H54 (cell line): ENCODE measurements at regions not wholly inside any gene's neighbourhood (a gene's known extent, or its start where the extent isn't known, plus 50 kb on each side); places are given as distances from the start of the nearest gene placed in this dataset.
"Not testable (repeated sequence)": the region's sequence is repeated elsewhere in the genome, so short reads cannot be mapped to it uniquely, and the experiment has no call there.

Experiments
- DNase-seq: peaks from one replicate; pipeline ENCODE4 v3.0.0; 2011; ENCODE audit warnings: low spot score, mixed read lengths; ENCODE audit not compliant: insufficient read length
- FAIRE-seq: peaks from 3 replicates; lab custom pipeline; 2011; peaks lifted over from hg19 to GRCh38; lab: Jason Lieb, UNC
- POLR2A ChIP-seq: IDR thresholded peaks from 2 replicates; pipeline ENCODE4 v1.6.1; 2011; ENCODE audit warnings: low read depth, mild to moderate bottlenecking, low read length

DNA sequence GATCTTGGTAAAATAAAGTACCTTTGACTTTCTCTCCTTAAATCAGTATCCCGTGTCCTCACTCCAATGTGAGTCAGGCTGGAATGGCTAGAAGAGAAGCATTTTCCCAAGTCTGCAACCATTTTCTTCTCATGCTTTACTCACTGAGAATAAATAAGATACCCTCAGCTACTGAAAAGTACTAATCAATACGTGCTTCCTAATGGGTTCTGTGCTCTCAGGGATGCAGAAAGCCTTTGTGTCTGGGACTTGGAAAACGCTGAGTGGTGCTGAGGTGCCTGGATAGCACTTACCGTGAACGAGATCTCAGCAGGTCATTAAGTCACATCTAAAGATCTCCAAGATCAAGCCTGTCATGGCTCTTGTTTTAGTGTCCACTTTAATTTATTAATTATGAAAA lies 672.3 kb upstream of the C16orf82 start:
- DNase-seq = no peak
- TF ChIP-seq POLR2A = no peak
- FAIRE-seq = no peak

DNA sequence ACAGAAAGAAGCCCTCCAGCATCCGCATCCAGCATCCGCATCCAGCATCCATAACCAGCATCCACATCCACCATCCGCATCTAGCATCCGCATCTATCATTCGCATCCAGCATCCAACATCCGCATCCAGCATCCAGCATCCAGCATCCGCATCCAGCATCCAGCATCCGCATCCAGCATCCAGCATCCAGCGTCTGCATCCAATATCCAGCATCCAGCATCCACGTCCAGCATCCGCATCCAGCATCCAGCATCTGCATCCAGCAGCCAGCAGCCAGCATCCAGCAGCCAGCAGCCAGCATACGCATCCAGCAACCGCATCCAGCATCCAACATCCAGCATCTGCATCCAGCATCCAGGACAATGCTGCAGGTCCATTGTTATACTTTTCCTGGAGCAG lies 671.0 kb upstream of the C16orf82 start:
- no peak for FAIRE-seq
- TF ChIP-seq POLR2A = no peak

DNA sequence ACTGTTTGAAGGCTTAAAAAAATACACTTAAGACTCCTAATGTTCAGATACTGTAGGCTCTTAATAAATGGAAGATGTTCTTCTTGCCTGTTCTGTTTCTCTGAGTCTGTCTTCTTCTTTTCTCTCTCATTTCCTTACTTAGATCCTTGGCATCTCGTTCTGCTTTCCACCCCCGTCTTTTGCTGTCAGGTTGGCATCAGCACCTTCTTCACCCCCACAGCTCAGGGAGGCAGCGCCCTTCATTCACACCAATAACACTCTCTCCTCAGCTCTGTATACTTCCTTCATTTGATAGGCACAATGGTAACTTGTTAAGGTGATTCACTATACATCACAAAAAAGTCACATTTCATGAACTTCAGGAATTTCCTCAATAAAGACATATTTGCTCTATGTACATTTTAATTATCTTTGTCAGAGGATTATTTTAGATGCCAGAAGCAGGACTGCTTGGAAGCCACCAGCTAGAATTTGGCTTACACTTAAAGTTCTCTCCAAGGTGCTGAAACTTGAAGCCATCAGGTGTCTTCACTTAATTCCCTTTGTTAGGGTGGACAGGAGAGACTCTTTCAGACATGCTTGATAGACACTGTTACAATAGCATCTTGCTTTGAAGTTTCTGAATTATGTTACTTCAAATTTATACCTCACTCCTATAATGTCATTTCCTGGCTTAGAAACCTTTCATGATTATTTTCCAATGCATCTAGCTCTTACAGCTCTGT lies 670.1 kb upstream of the C16orf82 start:
- DNase-seq (no peak), FAIRE-seq (no peak)
- TF ChIP-seq POLR2A = no peak

More for the DNA sequence above, 671.0 kb upstream of the C16orf82 start:
- no peak for DNase-seq

DNA sequence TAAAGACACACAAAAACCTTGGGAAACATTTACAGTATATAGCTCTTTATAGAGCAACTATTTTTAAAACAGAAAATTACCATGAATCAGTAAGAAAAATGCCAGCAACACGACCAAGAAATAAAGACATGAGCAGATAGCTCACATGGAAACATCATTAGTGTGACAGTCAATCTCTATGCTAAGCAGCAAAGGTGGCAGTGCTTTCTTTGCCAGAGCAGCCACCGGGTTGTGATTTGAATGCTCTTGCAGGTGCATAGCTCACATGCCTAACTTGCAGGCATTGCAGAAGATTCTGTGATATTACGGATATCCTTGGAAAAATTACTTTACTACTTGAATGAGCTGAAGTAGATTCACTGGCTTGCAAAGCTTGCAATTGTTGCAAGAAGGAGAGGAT lies 652.9 kb upstream of the C16orf82 start:
- no peak for TF ChIP-seq POLR2A
- DNase-seq = no peak
- no peak for FAIRE-seq

DNA sequence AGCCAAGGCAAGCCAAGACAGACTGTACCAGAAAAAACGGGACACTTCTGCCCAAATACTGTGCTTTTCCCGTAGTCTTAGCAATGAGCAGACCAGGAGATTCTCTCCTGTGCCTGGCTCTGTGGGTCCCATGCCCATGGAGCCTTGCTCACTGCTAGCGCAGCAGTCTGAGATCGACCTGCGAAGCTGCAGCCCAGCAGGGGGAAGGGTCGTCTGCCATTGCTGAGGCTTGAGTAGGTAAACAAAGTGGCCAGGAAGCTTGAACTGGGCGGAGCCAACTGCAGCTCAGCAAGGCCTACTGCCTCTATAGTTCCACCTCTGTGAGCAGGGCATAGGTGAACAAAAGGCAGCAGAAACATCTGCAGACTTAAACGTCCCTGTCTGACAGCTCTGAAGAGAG lies 647.3 kb upstream of the C16orf82 start:
- DNase-seq, FAIRE-seq: not testable (repeated sequence)

DNA sequence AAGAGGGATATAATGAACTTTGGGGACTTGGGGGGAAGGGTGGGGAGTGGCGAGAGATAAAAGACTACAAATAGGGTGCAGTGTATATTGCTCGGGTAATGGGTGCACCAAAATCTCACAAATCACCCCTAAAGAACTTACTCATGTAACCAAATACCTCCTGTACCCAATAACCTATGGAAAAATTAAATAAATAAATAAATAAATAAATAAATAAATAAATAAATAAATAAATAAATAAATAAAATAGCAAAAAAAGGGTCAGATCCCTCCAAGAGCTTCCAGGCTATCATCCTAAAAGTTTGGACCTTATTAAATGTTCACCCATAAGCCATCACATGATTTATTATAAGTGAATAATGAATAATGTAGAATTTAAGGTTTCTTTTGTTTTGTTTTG lies 636.1 kb upstream of the C16orf82 start:
- FAIRE-seq = no peak
- TF ChIP-seq POLR2A = no peak

DNA sequence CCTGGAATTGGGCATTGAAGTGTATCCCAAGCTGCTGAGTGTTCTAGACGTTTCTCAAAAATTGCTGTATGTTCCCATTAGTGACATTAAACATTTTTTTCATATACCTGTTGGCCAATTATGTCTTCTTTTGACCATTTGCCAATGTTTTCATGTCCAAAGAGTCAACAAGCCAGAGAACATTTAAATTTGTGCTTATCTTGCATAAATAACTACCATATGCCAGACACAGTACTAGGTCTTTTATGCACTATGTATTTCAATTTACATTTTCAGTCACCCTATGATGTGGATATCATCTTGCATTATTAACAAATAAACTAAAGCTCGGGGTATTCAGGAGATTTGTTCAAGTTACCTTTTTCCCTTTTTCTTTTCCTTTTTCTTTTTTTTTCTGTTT lies 632.9 kb upstream of the C16orf82 start:
- DNase-seq (no peak), FAIRE-seq (no peak)
- TF ChIP-seq POLR2A = no peak

More for the DNA sequence above, 636.1 kb upstream of the C16orf82 start:
- DNase-seq = no peak

DNA sequence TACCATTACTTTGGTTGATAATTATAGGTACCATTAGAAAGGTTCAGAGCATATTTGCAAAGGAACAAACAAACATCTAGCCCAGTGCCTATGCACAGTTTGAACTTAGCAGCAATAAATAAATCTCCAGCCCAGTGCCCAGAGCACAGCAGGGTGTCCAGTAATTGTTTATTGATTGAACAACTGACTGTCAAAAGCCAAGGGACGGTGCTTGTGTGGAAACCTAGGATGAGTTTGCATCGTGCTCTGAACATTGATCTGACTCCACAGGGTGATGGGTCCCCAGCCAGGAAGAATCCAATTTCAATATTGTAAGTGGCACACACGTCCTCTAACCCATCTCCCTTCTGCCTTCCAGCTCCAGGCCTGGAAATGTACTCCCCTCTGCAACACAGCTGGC lies 625.5 kb upstream of the C16orf82 start:
- FAIRE-seq (no peak), DNase-seq (no peak)
- no peak for TF ChIP-seq POLR2A

DNA sequence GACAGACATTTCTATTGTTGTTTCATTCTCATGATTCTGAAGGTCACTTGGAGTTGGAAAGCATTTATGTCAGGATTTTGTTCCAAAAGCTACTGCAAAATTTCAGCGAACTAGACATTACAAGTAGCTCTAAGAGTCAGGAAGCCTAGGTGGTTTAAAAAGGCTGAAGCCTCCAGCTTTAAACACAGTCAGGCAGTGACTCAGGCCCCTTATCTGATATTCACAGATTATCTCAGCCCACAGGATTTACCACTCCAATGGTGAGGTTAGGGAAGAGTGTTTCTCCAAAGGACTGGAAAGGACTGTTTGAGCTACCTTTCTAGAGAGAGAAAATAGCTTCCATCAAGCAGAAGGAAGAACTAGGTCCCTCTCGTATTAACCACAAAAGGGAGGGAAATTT lies 624.4 kb upstream of the C16orf82 start:
- DNase-seq = no peak
- FAIRE-seq = no peak
- no peak for TF ChIP-seq POLR2A

DNA sequence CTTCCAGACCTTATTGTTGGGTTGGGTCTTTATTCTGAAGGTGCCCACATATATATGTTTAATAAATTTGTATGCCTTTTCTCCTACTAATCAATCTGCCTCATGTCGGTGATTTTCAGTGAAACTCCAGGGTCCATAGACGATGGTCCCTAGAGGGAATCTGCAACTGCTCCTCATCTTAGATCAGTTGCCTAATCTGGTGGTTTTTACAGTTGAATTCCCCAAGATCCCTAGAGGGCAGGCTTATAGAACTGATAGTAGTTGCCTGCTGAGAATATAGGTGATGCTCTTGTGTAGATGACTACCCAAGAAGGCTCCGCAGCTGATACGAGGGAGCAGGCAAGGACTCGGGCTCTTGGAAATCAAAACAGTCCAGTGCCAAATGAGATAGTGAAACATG lies 619.2 kb upstream of the C16orf82 start:
- DNase-seq = no peak
- TF ChIP-seq POLR2A = no peak
- no peak for FAIRE-seq

DNA sequence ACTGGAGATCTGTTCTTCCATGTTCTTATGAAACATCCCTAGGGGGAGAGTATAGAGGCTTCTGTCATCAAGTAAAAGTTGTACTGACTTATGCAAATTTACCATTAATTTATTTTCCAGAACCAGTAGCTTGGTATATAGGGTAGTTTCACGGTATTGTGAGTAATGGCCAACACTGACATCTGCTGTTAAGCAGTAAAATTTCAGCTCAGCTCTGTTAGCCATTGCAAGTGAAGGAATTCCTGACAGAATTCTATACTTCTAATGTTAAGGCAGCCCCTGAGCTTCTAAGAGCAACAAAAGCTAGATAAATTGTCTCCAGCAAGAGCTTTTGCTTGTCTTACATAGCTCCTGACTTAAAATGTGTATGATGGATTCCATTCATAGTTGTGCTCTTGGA lies 613.5 kb upstream of the C16orf82 start:
- FAIRE-seq (no peak), DNase-seq (no peak)
- no peak for TF ChIP-seq POLR2A

DNA sequence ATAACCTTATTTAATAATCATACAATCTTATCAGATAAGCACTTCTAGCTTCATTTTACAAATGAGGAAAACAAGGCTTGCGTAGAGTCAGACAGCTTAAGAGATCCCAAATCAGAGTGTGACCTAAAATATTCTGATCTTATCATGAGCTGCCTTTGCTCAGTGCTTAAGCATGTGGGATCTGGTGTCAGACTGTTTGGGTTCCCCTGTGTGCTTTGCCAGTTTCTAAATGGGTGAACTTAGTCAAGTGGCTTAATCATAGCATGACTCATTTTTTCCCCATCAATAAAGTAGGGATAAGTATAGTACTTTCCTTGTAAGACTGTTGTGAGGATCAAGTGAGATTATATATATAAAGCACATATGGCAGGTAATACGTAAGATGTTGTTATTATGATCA lies 612.6 kb upstream of the C16orf82 start:
- FAIRE-seq (no peak), DNase-seq (no peak)
- no peak for TF ChIP-seq POLR2A

DNA sequence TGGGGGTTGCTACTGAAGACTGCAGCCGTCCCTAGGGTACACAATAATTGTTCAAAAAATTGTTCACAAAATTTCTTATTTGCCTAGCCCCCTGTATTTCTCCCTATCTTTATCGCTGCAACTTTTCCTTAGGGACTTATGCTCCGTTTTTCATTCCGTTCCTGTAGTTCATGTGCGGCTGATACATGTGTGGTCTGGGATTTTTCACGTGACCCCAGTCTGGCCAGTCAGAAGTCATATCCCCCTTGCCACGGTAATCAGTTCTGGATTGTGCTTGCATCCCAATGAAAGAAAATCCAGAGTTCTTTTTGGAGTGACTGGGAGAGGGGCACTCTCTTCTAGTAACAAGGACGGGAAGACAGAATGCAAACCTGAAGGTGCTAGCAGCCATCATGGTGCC lies 610.7 kb upstream of the C16orf82 start:
- DNase-seq (no peak), FAIRE-seq (no peak)
- TF ChIP-seq POLR2A = no peak

DNA sequence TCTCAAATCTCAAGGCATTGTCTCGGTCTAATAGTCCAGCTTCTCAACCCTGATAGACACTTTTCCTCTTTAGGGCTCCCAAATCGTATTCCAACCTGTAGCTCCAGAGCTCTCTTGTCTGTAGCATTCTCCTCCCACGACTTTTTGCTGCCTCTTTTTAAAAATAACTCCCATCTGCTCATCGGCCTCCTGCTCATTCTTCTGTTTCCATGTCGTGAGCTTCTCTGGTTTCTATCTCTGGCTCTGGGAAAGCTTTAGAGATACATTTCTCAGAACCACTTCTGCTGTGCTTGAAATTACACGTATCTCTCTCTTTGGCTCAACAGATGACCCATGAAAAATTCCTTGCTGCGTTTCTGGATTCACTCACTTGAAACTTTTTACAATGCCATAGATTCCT lies 609.6 kb upstream of the C16orf82 start:
- no peak for DNase-seq
- no peak for FAIRE-seq
- TF ChIP-seq POLR2A = no peak

DNA sequence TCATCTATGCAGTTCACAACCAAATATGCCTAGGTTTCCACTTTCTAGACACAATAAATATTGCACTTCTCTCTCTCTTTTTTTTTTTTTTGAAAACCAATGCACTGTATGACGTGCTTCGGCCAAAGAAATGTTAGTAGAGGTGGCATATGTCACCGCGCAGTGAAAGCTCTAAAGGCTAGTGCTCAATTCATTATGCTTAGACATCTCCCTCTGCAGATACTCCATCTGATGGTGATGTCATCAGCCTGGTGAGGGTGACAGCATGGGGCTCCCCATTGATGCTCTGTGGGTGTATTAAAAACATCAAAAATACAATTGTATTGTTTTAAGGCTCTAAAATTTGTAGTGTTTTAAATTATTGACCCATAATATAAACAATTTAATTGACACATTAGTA lies 608.8 kb upstream of the C16orf82 start:
- FAIRE-seq (no peak), DNase-seq (no peak)
- no peak for TF ChIP-seq POLR2A
